ENCODE measurements at regions not wholly inside any gene's neighbourhood (a gene's known extent, or its start where the extent isn't known, plus 50 kb on each side); places are given as distances from the start of the nearest gene placed in this dataset.

GRCh38 chr3:3333571-3333970 is 154.1 kb upstream of the CRBN start:
- TF ChIP-seq CTCF (IDR thresholded peaks at IDR 0.05) (no peak), POLR2AphosphoS5 (IDR thresholded peaks at IDR 0.05) (no peak)
